Heart left ventricle (tissue), 16 donors: ENCODE measurements at regions not wholly inside any gene's neighbourhood (a gene's known extent, or its start where the extent isn't known, plus 50 kb on each side); places are given as distances from the start of the nearest gene placed in this dataset.

Experiments used
- ATAC-seq, 4 donors: fragments of 200-7000 bp; cut with Tn5 transposase; one replicate each; pipeline ENCODE4 v1.9.1; 2020 to 2022; ENCODE audit warnings: moderate library complexity in 4 of 4, mild to moderate bottlenecking in 3 of 4, moderate number of reproducible peaks in 1 of 4
- DNase-seq, 5 donors: peaks; one replicate each; pipeline ENCODE4 v3.0.0-alpha.2; 2020
- H3K27ac ChIP-seq, 12 donors: fragments of 200-600 bp; sonication (generic) in 4 of 12; one replicate each; pipeline versions ENCODE4 v1.5.0 to v1.8.0; 2016 to 2022; ENCODE audit warnings: mild to moderate bottlenecking in 2 of 12
- H3K27me3 ChIP-seq, 9 donors: fragments of 200-600 bp; sonication (generic) in 2 of 9; one replicate each; pipeline versions ENCODE4 v1.5.1 to v1.8.0; 2016 to 2022; ENCODE audit warnings: mild to moderate bottlenecking in 3 of 9
- H3K36me3 ChIP-seq, 9 donors: fragments of 200-600 bp; sonication (generic) in 2 of 9; one replicate each; pipeline versions ENCODE4 v1.5.0 to v1.8.0; 2018 to 2022; ENCODE audit warnings: mild to moderate bottlenecking in 2 of 9
- H3K4me1 ChIP-seq, 12 donors: fragments of 200-600 bp; sonication (generic) in 4 of 12; one replicate each; pipeline versions ENCODE4 v1.5.0 to v1.8.0; 2016 to 2022; ENCODE audit warnings: mild to moderate bottlenecking in 3 of 12
- H3K4me3 ChIP-seq, 12 donors: fragments of 200-600 bp; sonication (generic) in 4 of 12; one replicate each; pipeline versions ENCODE4 v1.5.0 to v1.8.0; 2017 to 2022; ENCODE audit warnings: mild to moderate bottlenecking in 9 of 12, moderate library complexity in 4 of 12
- H3K9me3 ChIP-seq, 12 donors: fragments of 200-600 bp; sonication (generic) in 4 of 12; one replicate each; pipeline versions ENCODE4 v1.5.0 to v1.8.0; 2016 to 2022; ENCODE audit warnings: mild to moderate bottlenecking in 1 of 12
- CTCF ChIP-seq, 12 donors: fragments of 200-600 bp; sonication (generic) in 4 of 12; IDR thresholded peaks; one replicate each; pipeline versions ENCODE4 v1.5.0 to v1.8.0; 2018 to 2022; ENCODE audit warnings: antibody characterized with exemption in 12 of 12, mild to moderate bottlenecking in 5 of 12
- POLR2A ChIP-seq, 2 donors: fragments of 450-650 bp; IDR thresholded peaks; one replicate each; pipeline ENCODE4 v1.6.1; 2017; ENCODE audit warnings: antibody characterized with exemption in 2 of 2, mild to moderate bottlenecking in 2 of 2, moderate library complexity in 2 of 2
- WGBS, 4 donors: extraction: QIAGEN DNeasy Blood & Tissue Kit in 2 of 4; methylation state at CpG; one replicate each; pipeline versions ENCODE4 v1.1.5 to v1.1.7; 2013 to 2018; 5-methylcytosine and 5-hydroxymethylcytosine counted together
- intact Hi-C, 10 donors: fragments of 100-400 bp; cut with DNase I; formaldehyde crosslinking; loops; one replicate each; pipeline versions ENCODE4 v1.11.1 to v1.14.2; 2022
- donor health status: ischemic (EF 13 %, LVEDD 7.1; RV severe dilation, severe dysfunction).
- donor health status: healthy with polysubstance abuse.
- donor health status: DM: no; HTN: yes; CAD: no.
- donor health status: DM: no; HTN: no; CAD: no.
- donor health status: ischemic (EF 25% LVEDD 6.9; RV normal size, moderate dysfunction).
- donor health status: ischemic (EF 25% LVEDD 5.7; RV mildly dilated, moderate dysfunction).
- donor health status: healthy.
- donor health status: DM: yes; HTN: yes; CAD: no.
- donor health status: ischemic (EF 35%, LVEDD 5.7; RV mildly dilated, moderate dysfunction).
- donor health status: nonischemic (EF 11% LVEDD 7.7; RV severe dilation, severe dysfunction).
- donor health status: DM: yes; HTN: yes; CAD: no.
- donor health status: PGD.
- donor health status: ischemic (EF 29% LVEDD 5.4; RV normal size, mild dysfunction).
- donor health status: nonischemic (EF 23%, LVEDD 6.1; RV moderate dilation, normal function).

- no peaks in the 10 kb centered on the region for H3K36me3 ChIP-seq
- H3K4me1 ChIP-seq, result no peaks in the 10 kb centered on the region
- no peak for TF ChIP-seq CTCF (IDR thresholded peaks at IDR 0.05)
- TF ChIP-seq POLR2A (IDR thresholded peaks at IDR 0.05), result no peak
- ATAC-seq, result no peak
- intact Hi-C loops, result no loop called here
- peaks cover 0 to 5% (median 0%) of the 10 kb centered on the region in 9 donors for H3K27me3 ChIP-seq
- no peak overlapping the region for H3K27ac ChIP-seq
- WGBS, 4 donors, result 84 to 90% (median 88%) methylated on average over 2 to 7 of the region's 7 CpGs
- H3K4me3 ChIP-seq, result no peak overlapping the region
- peaks cover 0 to 4% (median 0%) of the 10 kb centered on the region in 12 donors for H3K9me3 ChIP-seq
- DNase-seq, result no peak
Observed at GRCh38 chr1:30140566-30140965, 582.8 kb downstream of the MATN1 start.

DNA sequence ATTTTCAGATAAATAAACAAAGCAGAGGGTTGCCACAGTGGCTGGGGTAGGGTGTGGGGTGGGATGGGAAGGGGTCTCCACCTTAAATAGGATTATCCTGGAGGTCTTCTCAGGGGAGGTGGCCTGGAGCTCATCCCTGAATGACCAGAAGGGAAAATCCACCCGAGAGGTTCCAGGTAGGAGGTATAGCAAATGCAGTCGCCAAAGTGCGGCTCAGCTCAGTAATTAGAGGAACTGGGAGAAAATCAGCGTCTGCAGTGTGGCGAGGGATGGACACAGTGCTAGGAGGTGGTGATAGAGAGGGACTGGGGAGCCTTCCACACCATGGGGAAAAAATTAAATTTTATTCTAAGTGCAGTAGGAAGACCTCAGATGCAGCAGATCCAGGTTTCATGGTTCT, 584.5 kb downstream of the MATN1 start:
- H3K27ac ChIP-seq, result no peak overlapping the region
- no peak for TF ChIP-seq CTCF (IDR thresholded peaks at IDR 0.05)
- TF ChIP-seq POLR2A (IDR thresholded peaks at IDR 0.05), result no peak
- peaks cover 0 to 4% (median 0%) of the 10 kb centered on the region in 12 donors for H3K9me3 ChIP-seq
- DNase-seq (no peak), ATAC-seq (no peak)
- intact Hi-C loops, result no loop called here
- no peak overlapping the region for H3K4me3 ChIP-seq
- no peaks in the 10 kb centered on the region for H3K4me1 ChIP-seq
- peaks cover 0 to 5% (median 0%) of the 10 kb centered on the region in 9 donors for H3K27me3 ChIP-seq
- H3K36me3 ChIP-seq, result no peaks in the 10 kb centered on the region
- WGBS, 4 donors, result 89 to 96% (median 94%) methylated on average over 5 of the region's 5 CpGs

DNA sequence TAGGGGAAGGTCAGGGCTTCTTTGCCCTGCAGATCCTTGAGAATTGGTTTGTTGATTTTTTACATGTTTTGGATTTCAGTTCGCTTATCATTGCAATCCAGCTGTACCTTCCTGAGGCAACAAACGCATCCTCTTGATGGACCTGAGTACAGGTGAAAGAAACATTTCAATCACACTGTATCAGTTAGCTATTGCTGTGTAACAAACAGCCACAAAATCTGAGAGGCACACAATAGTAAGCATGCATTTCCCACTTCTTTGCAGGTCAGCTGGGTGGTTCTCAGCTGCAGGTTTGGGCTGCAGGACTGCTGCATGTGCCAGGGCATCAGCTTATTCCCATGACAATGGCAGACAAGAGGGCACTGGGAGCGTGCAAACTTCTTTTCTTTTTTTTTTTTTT, 586.4 kb downstream of the MATN1 start:
- peaks cover 0 to 4% (median 0%) of the 10 kb centered on the region in 12 donors for H3K9me3 ChIP-seq
- DNase-seq (no peak), ATAC-seq (no peak)
- TF ChIP-seq POLR2A (IDR thresholded peaks at IDR 0.05) (no peak), CTCF (IDR thresholded peaks at IDR 0.05) (no peak)
- no peak overlapping the region for H3K27ac ChIP-seq
- H3K4me3 ChIP-seq, result no peak overlapping the region
- intact Hi-C loops, result no loop called here
- no peaks in the 10 kb centered on the region for H3K4me1 ChIP-seq
- 88 to 89% (median 88%) methylated on average over 3 of the region's 3 CpGs for WGBS, 4 donors
- H3K36me3 ChIP-seq, result no peaks in the 10 kb centered on the region
- peaks cover 0 to 5% (median 0%) of the 10 kb centered on the region in 9 donors for H3K27me3 ChIP-seq

DNA sequence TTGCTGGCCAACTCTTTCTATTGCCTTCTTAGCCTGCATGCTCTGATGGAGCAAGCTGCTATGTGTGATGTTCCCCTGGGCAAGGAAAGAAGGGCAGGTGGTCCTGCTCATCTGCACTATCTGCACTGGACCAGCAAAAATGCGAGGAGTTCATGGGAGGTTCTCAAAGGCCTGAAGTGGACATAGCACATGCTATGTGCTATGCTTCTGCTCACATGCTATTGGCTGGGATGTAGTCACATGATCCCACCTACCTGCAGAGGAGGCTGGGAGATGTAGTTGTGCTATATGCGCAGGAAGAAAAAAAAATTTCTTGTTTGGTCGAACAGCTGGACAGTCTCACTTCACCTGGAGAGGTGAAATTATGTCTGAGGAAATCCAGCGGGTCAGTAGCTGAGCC, 587.7 kb downstream of the MATN1 start:
- 84 to 90% (median 88%) methylated on average over 4 of the region's 4 CpGs for WGBS, 4 donors
- Histone ChIP-seq H3K27me3 (peaks cover 0 to 4% (median 0%) of the 10 kb centered on the region in 9 donors), H3K4me1 (no peaks in the 10 kb centered on the region), H3K4me3 (no peak overlapping the region), H3K36me3 (no peaks in the 10 kb centered on the region), H3K27ac (no peak overlapping the region), H3K9me3 (peaks cover 0 to 4% (median 0%) of the 10 kb centered on the region in 12 donors)
- no peak for TF ChIP-seq POLR2A (IDR thresholded peaks at IDR 0.05)
- TF ChIP-seq CTCF (IDR thresholded peaks at IDR 0.05), result no peak
- no peak for ATAC-seq
- DNase-seq, result no peak
- intact Hi-C loops, result no loop called here
